HL-60/S4 treated with phorbol 12-myristate 13-acetate at 8.2 ng/mL for 4 days and 3 days (cell line): ENCODE measurements at regions not wholly inside any gene's neighbourhood (a gene's known extent, or its start where the extent isn't known, plus 50 kb on each side); places are given as distances from the start of the nearest gene placed in this dataset.
"Not testable (repeated sequence)": the region's sequence is repeated elsewhere in the genome, so short reads cannot be mapped to it uniquely, and the experiment has no call there.

ENCODE experiments used
- in situ Hi-C: fragments of 300-500 bp; cut with MboI; formaldehyde crosslinking; loops from 2 replicates; pipeline ENCODE4 v1.15.0; 2022; ENCODE audit warnings: low sequenced_read_pairs

GRCh38 chr12:9378430-9378835, 170.2 kb upstream of the PZP start:
- in situ Hi-C loops, result no loop called here

- in situ Hi-C loops, result no loop called here
Measured at GRCh38 chr12:9372202-9372601, 164.0 kb upstream of the PZP start.

- in situ Hi-C loops, result no loop called here
Measured at GRCh38 chr12:9367828-9368227, 159.6 kb upstream of the PZP start.

GRCh38 chr12:9367201-9367600, 159.0 kb upstream of the PZP start:
- in situ Hi-C loops, result no loop called here

DNA sequence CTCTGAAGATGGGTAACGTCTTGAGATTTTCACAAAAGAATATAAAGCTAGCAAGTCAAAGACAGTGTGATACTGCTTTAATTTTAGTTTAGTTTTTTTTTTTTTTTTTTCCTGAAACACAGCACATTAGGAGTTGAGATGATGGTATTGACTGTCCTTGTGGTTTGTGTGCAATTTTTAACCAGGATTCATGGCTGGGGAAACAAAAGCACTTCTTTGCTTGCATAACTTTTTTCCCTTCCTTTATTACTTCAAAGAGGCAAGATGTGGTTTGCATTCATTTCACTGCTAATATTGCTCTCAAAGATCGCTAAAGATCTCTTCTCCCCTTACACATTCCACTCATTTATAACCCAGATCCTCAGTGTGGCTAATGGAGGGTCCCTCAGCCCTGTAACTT, 157.1 kb upstream of the PZP start:
- in situ Hi-C loops, result no loop called here

GRCh38 chr12:9364224-9365176, 156.3 kb upstream of the PZP start:
- in situ Hi-C loops, result no loop called here

DNA sequence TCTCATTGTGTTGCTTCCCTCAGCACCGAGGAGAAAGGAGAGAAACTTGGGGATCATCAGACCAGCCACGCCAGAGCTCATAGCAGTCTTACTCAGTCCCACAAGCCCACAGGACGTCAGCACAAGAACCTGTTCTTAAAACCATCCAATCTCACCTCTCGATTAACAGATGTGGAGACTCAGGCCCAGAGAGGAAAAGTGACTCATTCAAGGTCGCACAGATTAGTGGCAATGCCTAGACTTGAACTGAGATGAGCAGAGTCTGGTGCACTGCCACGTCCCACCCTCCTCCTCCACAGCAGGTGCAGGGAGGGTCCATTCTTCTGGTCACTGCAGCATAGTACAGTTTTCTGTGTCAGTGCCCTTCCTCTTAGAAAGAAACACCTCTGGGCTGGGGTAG, 154.9 kb upstream of the PZP start:
- in situ Hi-C loops, result no loop called here

DNA sequence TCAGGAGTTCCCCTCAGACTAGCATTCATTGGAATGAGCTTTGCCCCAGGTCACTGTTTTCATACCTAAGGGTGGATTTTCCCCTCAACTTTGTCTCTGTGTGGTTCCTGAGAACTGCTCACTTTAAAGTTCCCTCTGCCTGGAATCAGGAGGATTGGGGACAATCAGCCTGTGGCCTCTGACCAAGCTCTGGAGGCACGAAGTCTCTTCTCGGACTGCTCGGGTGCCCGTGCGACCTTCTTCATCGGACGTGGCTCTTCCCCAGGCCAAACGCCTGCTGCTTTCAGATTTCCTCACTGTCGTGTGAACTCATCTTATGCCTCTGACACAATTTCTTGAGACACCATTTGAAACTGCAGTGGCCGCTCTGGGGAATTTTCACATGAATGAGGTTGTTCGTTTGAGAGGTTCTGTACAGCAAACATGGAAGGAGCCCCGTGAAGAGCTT, 153.7 kb upstream of the PZP start:
- in situ Hi-C loops, result no loop called here

GRCh38 chr12:9354009-9354754, 146.0 kb upstream of the PZP start:
- in situ Hi-C loops, result not testable (repeated sequence)

- in situ Hi-C loops, result no loop called here
Measured at GRCh38 chr12:9351136-9351535, 142.9 kb upstream of the PZP start.

DNA sequence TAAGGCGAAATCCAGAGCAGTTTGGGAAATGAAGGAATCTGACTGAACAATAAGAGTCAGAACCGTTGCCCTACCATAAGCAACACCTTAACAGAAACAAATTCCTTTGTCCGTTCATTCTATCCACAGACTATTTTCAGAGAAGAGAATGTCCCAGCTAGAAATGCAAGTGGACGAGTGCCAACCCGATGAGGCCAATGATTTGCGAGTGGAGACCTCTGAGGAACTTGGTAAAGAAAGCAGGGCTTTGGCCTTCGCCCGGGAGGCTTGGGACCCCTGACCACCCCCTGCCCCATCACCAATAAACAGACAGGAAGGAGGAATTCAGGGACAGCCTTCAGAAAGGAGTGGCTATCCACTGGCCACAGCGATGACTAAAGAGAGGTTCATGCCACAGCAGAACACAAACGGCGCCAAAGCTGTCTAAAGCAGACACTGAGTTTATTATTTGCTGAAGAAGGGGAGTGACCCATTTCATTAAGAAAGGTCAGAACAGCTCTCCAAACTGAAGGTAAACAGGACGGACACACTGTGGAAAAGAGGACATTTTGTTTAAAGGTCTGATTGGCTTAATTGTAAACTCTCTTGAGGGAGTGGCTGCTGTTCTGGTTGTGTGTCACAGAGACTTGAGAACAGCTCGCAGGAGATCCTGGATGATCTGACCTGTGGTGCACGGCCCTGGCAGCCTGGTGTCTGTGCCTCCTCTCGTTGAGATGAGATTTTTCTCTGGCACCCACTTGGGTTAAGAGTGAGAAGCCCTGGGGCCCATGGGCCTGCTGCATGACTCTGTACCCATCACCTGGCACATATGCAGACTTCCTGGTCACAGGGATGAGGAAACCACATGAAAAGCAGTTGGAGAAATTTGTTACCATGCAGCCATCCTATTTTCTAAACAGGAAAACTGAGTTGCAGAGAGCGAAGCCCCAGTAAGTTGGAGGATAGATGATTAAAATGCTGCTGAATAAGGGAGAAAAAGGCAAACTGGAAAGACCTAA, 142.0 kb upstream of the PZP start:
- in situ Hi-C loops, result loop anchor here (25.0 kb wide), 1 partner anchor 362 kb away; no protein-coding TSS in a partner anchor

DNA sequence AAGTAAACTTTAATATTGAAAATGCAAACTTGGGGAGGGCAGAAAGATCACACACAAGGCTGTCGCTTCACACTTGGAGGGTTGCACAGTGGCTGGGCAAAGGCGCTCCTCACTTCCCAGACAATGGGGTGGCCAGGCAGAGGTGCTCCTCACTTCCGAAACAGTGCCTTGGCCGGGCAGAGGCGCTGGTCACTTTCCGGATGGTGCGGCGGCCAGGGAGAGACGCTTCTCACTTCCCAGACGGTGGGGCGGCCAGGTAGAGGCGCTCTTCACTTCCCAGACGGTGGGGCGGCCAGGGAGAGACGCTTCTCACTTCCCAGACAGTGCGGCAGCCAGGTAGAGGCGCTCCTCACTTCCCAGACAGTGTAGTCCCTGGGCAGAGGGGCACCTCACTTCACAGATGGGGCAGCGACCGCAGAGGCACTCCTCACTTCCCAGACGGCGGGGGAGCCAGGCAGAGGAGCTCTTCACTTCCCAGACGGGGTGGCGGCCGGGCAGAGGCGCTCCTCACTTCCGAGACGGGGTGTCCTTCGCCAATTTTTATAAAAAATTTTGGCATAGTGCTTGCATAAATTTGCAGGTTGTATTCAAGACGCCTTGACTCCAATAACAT, 140.8 kb upstream of the PZP start:
- in situ Hi-C loops, result loop anchor here (25.0 kb wide), 1 partner anchor 363 kb away; no protein-coding TSS in a partner anchor

- in situ Hi-C loops, result loop anchor here (25.0 kb wide), 1 partner anchor 365 kb away; no protein-coding TSS in a partner anchor
Measured at GRCh38 chr12:9347328-9348127, 139.3 kb upstream of the PZP start.

- in situ Hi-C loops, result loop anchor here (25.0 kb wide), 1 partner anchor 365 kb away; no protein-coding TSS in a partner anchor
Measured at GRCh38 chr12:9346866-9347327, 138.7 kb upstream of the PZP start.

DNA sequence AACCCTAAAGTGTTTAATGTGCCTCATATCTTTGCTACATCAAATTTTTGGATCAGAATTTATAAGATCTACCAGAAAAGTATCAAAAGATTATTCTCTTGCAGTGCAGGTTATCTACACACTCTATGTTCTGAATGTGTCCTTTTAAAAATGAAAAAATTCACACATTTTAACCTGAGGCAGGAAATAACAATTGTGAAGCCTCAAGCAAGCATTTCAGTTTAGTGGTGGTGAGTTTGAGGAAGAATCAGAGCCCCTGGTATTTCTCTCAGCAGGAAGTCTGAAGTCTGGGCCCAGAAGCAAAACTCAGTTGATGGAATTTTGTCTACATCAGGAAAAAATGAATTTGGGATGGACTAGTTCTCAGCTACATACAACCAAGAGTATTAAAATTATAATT, 137.0 kb upstream of the PZP start:
- in situ Hi-C loops, result loop anchor here (25.0 kb wide), 1 partner anchor 367 kb away; no protein-coding TSS in a partner anchor

- in situ Hi-C loops, result loop anchor here (25.0 kb wide), 1 partner anchor 368 kb away; no protein-coding TSS in a partner anchor
Measured at GRCh38 chr12:9344541-9344940, 136.3 kb upstream of the PZP start.

GRCh38 chr12:9343731-9344130, 135.5 kb upstream of the PZP start:
- in situ Hi-C loops, result loop anchor here (25.0 kb wide), 1 partner anchor 369 kb away; no protein-coding TSS in a partner anchor

GRCh38 chr12:9342614-9343353, 134.6 kb upstream of the PZP start:
- in situ Hi-C loops, result loop anchor here (25.0 kb wide), 1 partner anchor 370 kb away; no protein-coding TSS in a partner anchor
